GM19023 (cell line): ENCODE measurements at regions not wholly inside any gene's neighbourhood (a gene's known extent, or its start where the extent isn't known, plus 50 kb on each side); places are given as distances from the start of the nearest gene placed in this dataset.

Experiments used
- ATAC-seq: cut with Tn5 transposase; IDR thresholded peaks from one replicate; pipeline ENCODE4 v1.9.1; 2021; ENCODE audit warnings: mild to moderate bottlenecking, moderate library complexity; ENCODE audit not compliant: unreplicated experiment

DNA sequence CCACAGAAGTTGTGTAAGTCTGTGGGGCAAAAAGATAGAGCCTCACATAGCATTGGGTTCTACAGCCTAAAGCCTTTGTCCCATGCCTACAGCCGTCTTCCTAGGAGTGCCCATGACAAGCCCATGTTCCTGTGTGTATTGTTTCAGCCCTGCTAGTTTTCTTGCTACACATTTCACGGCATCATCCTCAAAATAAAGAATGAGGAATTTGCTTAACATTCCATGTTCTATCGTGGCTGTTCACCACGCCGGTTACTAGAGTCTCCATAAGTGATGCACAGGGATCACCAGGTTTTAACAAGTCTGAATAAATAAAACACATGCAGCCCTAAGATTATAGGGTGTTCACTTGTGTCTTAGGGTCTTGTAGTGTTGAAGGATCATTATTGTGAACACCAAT, 87.4 kb upstream of the NGF start:
- no peak for ATAC-seq

DNA sequence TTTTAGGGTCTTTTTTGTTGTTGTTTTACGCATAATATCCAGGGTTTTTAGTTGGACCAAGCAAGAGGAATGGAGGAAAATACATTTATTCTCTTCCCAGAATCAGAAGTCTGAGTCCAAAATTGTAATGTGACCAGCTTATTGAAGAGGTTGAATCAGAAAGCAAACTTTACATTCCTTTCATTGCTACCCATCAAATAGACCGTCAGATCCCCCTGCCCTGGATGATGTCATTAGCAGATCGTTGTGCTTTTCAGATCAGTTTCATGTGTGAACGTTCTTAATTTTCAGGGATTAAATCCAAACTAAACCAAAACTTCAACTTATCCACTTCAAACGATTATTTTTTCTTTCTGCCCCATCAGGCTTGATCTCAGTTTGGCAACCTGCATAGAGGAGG, 85.7 kb upstream of the NGF start:
- ATAC-seq, result no peak

GRCh38 chr1:115419571-115419970, 81.5 kb upstream of the NGF start:
- ATAC-seq, result no peak

DNA sequence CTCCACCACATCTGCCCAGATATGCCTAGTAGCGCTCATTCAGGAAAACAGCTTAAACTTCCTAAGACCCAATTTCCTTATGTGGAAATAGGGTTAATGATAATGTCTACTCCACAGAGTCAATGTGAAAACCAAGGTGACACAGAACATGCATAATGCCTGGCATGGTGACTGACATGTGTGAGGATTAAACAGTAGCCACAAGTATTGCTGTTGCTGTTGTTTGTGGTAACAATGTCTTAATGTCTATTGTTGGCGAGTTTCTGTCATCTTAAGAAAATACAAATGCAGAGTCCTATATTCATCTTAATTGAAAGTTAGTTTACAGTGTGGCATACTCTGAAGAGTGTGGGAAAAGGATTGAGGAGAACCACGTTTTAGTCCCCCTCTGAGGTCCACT, 75.6 kb upstream of the NGF start:
- no peak for ATAC-seq

- ATAC-seq, result no peak
These were observed 75.2 kb upstream of the NGF start for GRCh38 chr1:115413208-115413607.

DNA sequence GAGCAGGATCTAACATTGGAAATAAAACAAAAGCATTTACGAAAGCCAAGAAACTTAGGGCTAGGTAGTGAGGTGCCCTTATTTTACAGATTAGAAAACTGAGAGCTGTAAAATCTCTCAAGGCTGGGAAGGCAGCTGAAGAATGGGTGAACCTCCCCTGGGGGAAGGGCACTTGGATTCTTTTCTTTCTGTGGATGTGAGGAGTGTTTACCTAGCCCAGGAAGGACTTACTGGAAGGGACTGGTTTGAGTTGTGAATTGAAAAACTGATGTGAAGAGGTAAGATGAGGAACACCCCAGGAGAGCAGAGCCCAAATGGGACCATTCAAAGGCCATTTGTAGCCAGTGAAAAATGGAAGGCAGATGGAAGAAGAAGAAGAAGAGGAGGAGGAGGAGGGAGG, 74.7 kb upstream of the NGF start:
- ATAC-seq, result no peak

- no peak for ATAC-seq
These were observed 74.2 kb upstream of the NGF start for GRCh38 chr1:115412286-115412685.

- ATAC-seq, result no peak
These were observed 73.5 kb upstream of the NGF start for GRCh38 chr1:115411371-115412063.

- no peak for ATAC-seq
These were observed 71.3 kb upstream of the NGF start for GRCh38 chr1:115409094-115410015.

DNA sequence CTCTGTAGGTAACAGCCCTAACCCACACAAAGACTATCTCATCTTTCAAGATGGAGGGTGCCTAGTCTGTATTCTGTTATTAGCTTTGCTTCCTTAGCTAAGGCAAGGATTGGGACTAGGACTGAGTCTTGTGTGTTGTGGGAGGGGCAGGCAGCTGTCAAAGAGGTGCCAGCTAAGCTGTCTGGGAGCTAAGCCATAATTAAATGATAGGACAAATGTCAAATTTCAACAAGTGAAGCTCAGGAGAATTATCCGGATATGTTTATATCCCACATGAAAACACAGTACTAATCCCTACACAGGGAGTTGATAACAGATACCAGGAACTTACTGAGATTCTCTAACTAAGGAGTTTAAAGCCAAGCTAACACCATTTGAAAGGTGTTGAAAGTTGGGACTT, 70.5 kb upstream of the NGF start:
- no peak for ATAC-seq

GRCh38 chr1:115404911-115405310, 66.9 kb upstream of the NGF start:
- ATAC-seq, result no peak

- no peak for ATAC-seq
These were observed 64.7 kb upstream of the NGF start for GRCh38 chr1:115402753-115403184.

DNA sequence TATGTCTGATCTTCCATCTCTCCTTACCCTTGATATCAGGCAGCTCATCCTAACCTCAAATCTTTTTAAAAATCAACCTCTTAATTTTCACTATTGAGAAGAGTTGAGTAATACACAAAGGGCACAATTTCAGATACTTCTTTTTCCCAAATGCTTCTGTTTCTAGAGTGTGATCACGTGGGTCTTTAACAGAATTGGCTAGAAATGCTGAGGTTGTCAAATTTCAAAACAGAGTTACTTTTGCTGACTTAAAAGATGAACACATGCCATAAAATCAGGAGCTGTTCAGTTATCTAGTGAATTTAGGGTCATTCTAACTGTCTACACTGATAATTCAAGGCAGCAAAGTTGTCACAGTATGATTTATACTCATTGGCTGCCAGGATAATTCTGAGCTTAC, 63.6 kb upstream of the NGF start:
- no peak for ATAC-seq

- ATAC-seq, result no peak
These were observed 62.8 kb upstream of the NGF start for GRCh38 chr1:115400891-115401290.

- ATAC-seq, result no peak
These were observed 62.4 kb upstream of the NGF start for GRCh38 chr1:115400426-115400825.

DNA sequence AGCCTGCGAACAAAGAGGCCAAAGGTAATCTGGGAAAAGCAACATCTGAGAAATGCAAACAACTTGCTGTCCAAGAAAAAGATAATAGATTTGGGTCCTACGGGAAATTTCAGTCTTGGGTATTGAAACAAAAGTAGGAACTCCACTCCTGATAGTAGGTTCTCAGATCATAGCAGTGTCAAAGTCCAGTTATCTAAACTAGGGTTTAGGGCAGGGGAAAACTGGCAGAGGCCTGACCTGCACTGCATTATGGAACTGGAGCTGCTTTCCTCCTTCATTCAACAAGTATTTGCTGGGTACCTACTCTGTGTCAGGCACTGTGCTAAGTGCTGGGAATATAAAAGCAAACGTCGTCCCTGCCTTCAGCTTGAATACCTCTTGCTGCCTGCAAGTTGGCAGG, 60.7 kb upstream of the NGF start:
- no peak for ATAC-seq
